NOMO-1 treated with DMSO at 0.1 percent for 48 hours (cell line): ENCODE measurements at regions not wholly inside any gene's neighbourhood (a gene's known extent, or its start where the extent isn't known, plus 50 kb on each side); places are given as distances from the start of the nearest gene placed in this dataset.
A peak's percentile ranks its signal among the peaks of the same experiment; 100 is the strongest.

Experiments
- DNase-seq: peaks from one replicate; lab custom pipeline; 2025; ENCODE audit not compliant: unreplicated experiment; lab: John Stamatoyannopoulos, UW

GRCh38 chr2:145190031-145190703 lies 670.2 kb upstream of the ZEB2 start:
- DNase-seq: no peak

GRCh38 chr2:145186303-145186702 lies 666.4 kb upstream of the ZEB2 start:
- peak; percentile 66 for DNase-seq

- DNase-seq: no peak
Observed at GRCh38 chr2:145185696-145186095, 665.8 kb upstream of the ZEB2 start.

- DNase-seq: peak; percentile 21
Observed at GRCh38 chr2:145184741-145185651, 665.1 kb upstream of the ZEB2 start.

- no peak for DNase-seq
Observed at GRCh38 chr2:145169285-145169684, 649.4 kb upstream of the ZEB2 start.

- DNase-seq: no peak
Observed at GRCh38 chr2:145168091-145168490, 648.2 kb upstream of the ZEB2 start.

GRCh38 chr2:145166731-145167302 lies 646.9 kb upstream of the ZEB2 start:
- no peak for DNase-seq

- no peak for DNase-seq
Observed at GRCh38 chr2:145161656-145162055, 641.7 kb upstream of the ZEB2 start.

GRCh38 chr2:145160855-145161254 lies 640.9 kb upstream of the ZEB2 start:
- DNase-seq: no peak

GRCh38 chr2:145159676-145160075 lies 639.8 kb upstream of the ZEB2 start:
- no peak for DNase-seq

GRCh38 chr2:145157741-145158591 lies 638.0 kb upstream of the ZEB2 start:
- DNase-seq: peak; percentile 85

- DNase-seq: no peak
Observed at GRCh38 chr2:145157036-145157675, 637.2 kb upstream of the ZEB2 start.

GRCh38 chr2:145156199-145156598 lies 636.3 kb upstream of the ZEB2 start:
- DNase-seq: no peak

GRCh38 chr2:145155196-145155595 lies 635.3 kb upstream of the ZEB2 start:
- DNase-seq: no peak

GRCh38 chr2:145154731-145155130 lies 634.8 kb upstream of the ZEB2 start:
- DNase-seq: no peak

GRCh38 chr2:145146691-145147090 lies 626.8 kb upstream of the ZEB2 start:
- DNase-seq: no peak

- no peak for DNase-seq
Observed at GRCh38 chr2:145144131-145144728, 624.3 kb upstream of the ZEB2 start.

- peak; percentile 77 for DNase-seq
Observed at GRCh38 chr2:145141981-145142380, 622.1 kb upstream of the ZEB2 start.

- DNase-seq: no peak
Observed at GRCh38 chr2:145140658-145141057, 620.7 kb upstream of the ZEB2 start.

GRCh38 chr2:145138626-145139025 lies 618.7 kb upstream of the ZEB2 start:
- DNase-seq: no peak
